ENCODE measurements at regions not wholly inside any gene's neighbourhood (a gene's known extent, or its start where the extent isn't known, plus 50 kb on each side); places are given as distances from the start of the nearest gene placed in this dataset.

DNA sequence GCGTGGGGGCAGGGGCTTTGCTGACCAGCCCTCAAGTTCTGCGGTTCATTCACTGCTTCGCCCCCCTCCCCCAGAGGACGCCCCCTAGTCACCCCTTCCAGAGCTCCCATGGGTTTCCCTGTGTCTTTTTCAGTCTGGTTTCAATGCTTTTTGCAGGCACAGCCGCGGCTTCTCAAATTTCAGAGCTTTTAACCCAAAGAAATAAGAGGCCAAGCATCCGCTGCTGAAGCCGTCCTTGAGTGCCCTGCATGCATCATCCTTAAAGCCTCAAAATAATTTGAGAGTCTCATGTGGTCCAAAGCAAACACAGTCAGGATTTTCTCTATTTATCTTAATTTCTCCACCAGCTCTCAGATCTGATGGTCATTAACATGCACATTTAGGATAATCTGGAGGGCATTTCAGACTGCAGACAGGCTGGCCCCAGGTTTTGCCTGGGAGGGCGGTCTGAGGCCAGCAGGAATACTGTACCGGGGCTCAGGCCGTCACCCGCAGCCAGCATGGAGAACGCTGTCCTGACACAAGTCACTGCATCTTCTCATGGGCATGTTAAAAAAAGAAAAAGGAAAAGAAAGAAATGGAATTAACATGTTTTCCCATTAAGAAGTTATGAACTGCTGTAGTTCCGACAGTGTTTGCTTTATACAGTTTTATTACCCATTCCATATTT, 420.8 kb upstream of the IRX4 start:
- Histone ChIP-seq H4K91ac (replicated peaks; ENCODE audit: insufficient read length, low read length) (no peak overlapping the region), H2AK5ac (ENCODE audit: low read depth, low read length) (no peak overlapping the region), H3K4me1 (replicated peaks in 1 of 4; ENCODE audit: control insufficient read depth in 3 of 4, insufficient read depth in 4 of 4, low read length in 3 of 4) (peaks cover 0 to 7% (median under 1%) of the 10 kb centered on the region in 4 experiments; a peak in 3 of 7 replicates), H3K23me2 (ENCODE audit: low read depth, low read length) (no peaks in the 10 kb centered on the region), H2AFZ (ENCODE audit: low read length) (no peak overlapping the region), H3K4ac (replicated peaks; ENCODE audit: insufficient read length, low read depth, low read length) (no peak overlapping the region), H3K4me2 (ENCODE audit: insufficient read depth in 1 of 2, low read depth in 2 of 2, low read length in 2 of 2) (no peak overlapping the region), H2BK120ac (replicated peaks; ENCODE audit: low read depth, low read length) (no peak overlapping the region), H3K79me2 (ENCODE audit: control insufficient read depth in 1 of 2, insufficient read depth in 2 of 2, low read length in 2 of 2) (no peaks in the 10 kb centered on the region), H3K23ac (ENCODE audit: insufficient read length) (no peak overlapping the region), H3K18ac (ENCODE audit: extremely low read depth, low read length) (no peak overlapping the region), H2BK20ac (ENCODE audit: low read length) (no peak overlapping the region), H4K5ac (ENCODE audit: insufficient read length, low read depth, low read length) (no peak overlapping the region), H3K4me3 (ENCODE audit: extremely low read depth in 1 of 4, insufficient read depth in 2 of 4, low read depth in 3 of 4, low read length in 4 of 4) (no peak overlapping the region), H3K27me3 (replicated peaks in 1 of 4; ENCODE audit: control insufficient read depth in 3 of 4, extremely low read depth in 1 of 4, insufficient read depth in 3 of 4, low read length in 3 of 4) (no peaks in the 10 kb centered on the region), H3K27ac (ENCODE audit: low read depth, low read length) (no peak overlapping the region), H4K8ac (ENCODE audit: extremely low read depth, insufficient read depth, low read length) (no peak overlapping the region), H3K56ac (replicated peaks; ENCODE audit: insufficient read length, low read depth, low read length) (no peak overlapping the region), H3K14ac (ENCODE audit: insufficient read length) (no peak overlapping the region), H2BK5ac (ENCODE audit: low read depth, low read length) (no peak overlapping the region), H3K36me3 (ENCODE audit: control insufficient read depth in 2 of 4, insufficient read depth in 4 of 4, low read length in 3 of 4) (no peaks in the 10 kb centered on the region), H3K9me3 (ENCODE audit: insufficient read depth in 2 of 2, low read depth in 1 of 2, low read length in 1 of 2) (no peaks in the 10 kb centered on the region), H2BK15ac (ENCODE audit: low read length) (no peak overlapping the region), H3K9ac (replicated peaks in 1 of 4; ENCODE audit: extremely low read depth in 1 of 4, low read depth in 3 of 4, low read length in 3 of 4) (no peak overlapping the region), H3K79me1 (ENCODE audit: low read depth, low read length) (no peaks in the 10 kb centered on the region; the same call in 1 of the 2 replicates), H4K20me1 (replicated peaks in 1 of 2; ENCODE audit: control insufficient read depth in 1 of 2, insufficient read depth in 2 of 2, low read length in 2 of 2) (no peaks in the 10 kb centered on the region), H2BK12ac (ENCODE audit: low read depth, low read length) (no peak overlapping the region)
- ChIA-PET CTCF (ENCODE audit: partially characterized antibody) (interaction anchor here (0.7 to 0.8 kb wide), 2 partner anchors 9 to 18 kb away, joined by 3 read pairs; no protein-coding TSS in a partner anchor), POLR2A (ENCODE audit: partially characterized antibody) (no interaction called here)
- FAIRE-seq (no peak), DNase-seq (ENCODE audit: low read depth in 1 of 2, low spot score in 2 of 2) (no peak)
- 72% methylated on average over 12 of the region's 14 CpGs; no CpG with 5 or more reads in 1 of the 2 experiments for WGBS, 2 experiments (ENCODE audit: extremely low coverage in 1 of 2, insufficient coverage in 1 of 2, insufficient read length in 1 of 2, insufficient replicate concordance in 2 of 2, low coverage in 1 of 2, low lambda C conversion rate in 2 of 2, missing lambda C conversion rate in 1 of 2)
- TF ChIP-seq TEAD4 (IDR thresholded peaks at IDR 0.05; ENCODE audit: low read depth, low read length) (no peak), CTBP2 (IDR thresholded peaks at IDR 0.05; ENCODE audit: borderline replicate concordance, insufficient read depth, insufficient read length, low read length) (no peak), RXRA (IDR thresholded peaks at IDR 0.05; ENCODE audit: insufficient read depth, low read depth, low read length) (no peak), KDM1A (IDR thresholded peaks at IDR 0.05; ENCODE audit: borderline replicate concordance, low read length) (no peak), RNF2 (IDR thresholded peaks at IDR 0.05; ENCODE audit: borderline replicate concordance, low read depth, low read length, missing control alignments, poor library complexity, severe bottlenecking) (no peak), SP2 (IDR thresholded peaks at IDR 0.05; ENCODE audit: low read length) (no peak), SP4 (IDR thresholded peaks at IDR 0.05; ENCODE audit: low read length) (no peak), EGR1 (IDR thresholded peaks at IDR 0.05; ENCODE audit: borderline replicate concordance, low read depth, low read length) (no peak), GABPA (IDR thresholded peaks at IDR 0.05; ENCODE audit: borderline replicate concordance, insufficient read depth, low read length) (no peak)

All from H1 (cell line).